GM21723 (cell line): ENCODE measurements at regions not wholly inside any gene's neighbourhood (a gene's known extent, or its start where the extent isn't known, plus 50 kb on each side); places are given as distances from the start of the nearest gene placed in this dataset.
"Not testable (repeated sequence)": the region's sequence is repeated elsewhere in the genome, so short reads cannot be mapped to it uniquely, and the experiment has no call there.

Experiments used
- ATAC-seq: cut with Tn5 transposase; IDR thresholded peaks from one replicate; pipeline ENCODE4 v1.9.1; 2021; ENCODE audit warnings: mild to moderate bottlenecking, moderate library complexity; ENCODE audit not compliant: unreplicated experiment

- ATAC-seq: no peak
Measured at GRCh38 chr3:11713171-11713570, 69.5 kb upstream of the VGLL4 start.

GRCh38 chr3:11712646-11713045, 68.9 kb upstream of the VGLL4 start:
- ATAC-seq: no peak

GRCh38 chr3:11711876-11712275, 68.2 kb upstream of the VGLL4 start:
- no peak for ATAC-seq

- ATAC-seq: no peak
Measured at GRCh38 chr3:11709782-11710181, 66.1 kb upstream of the VGLL4 start.

GRCh38 chr3:11707084-11707483, 63.4 kb upstream of the VGLL4 start:
- not testable (repeated sequence) for ATAC-seq

- ATAC-seq: no peak
Measured at GRCh38 chr3:11706604-11707003, 62.9 kb upstream of the VGLL4 start.

GRCh38 chr3:11705049-11705448, 61.3 kb upstream of the VGLL4 start:
- no peak for ATAC-seq

GRCh38 chr3:11703146-11703545, 59.4 kb upstream of the VGLL4 start:
- no peak for ATAC-seq

GRCh38 chr3:11699083-11699427, 55.3 kb upstream of the VGLL4 start:
- no peak for ATAC-seq

GRCh38 chr3:11698326-11699082, 54.8 kb upstream of the VGLL4 start:
- no peak for ATAC-seq

GRCh38 chr3:11697701-11698100, 54.0 kb upstream of the VGLL4 start:
- ATAC-seq: no peak

- ATAC-seq: no peak
Measured at GRCh38 chr3:11696054-11696453, 52.3 kb upstream of the VGLL4 start.
